ENCODE measurements at regions not wholly inside any gene's neighbourhood (a gene's known extent, or its start where the extent isn't known, plus 50 kb on each side); places are given as distances from the start of the nearest gene placed in this dataset.

- no peak for TF ChIP-seq CTCF (IDR thresholded peaks at IDR 0.05; ENCODE audit: control extremely low read depth, extremely low read depth)
- ATAC-seq (ENCODE audit: insufficient read depth, low FRiP score) (no peak), DNase-seq (no peak)
- Histone ChIP-seq H3K4me3 (no peak overlapping the region), H3K27ac (ENCODE audit: low read depth in 1 of 2, low read length in 1 of 2) (no peak overlapping the region), H3K9ac (ENCODE audit: insufficient read depth in 1 of 2, low read length in 2 of 2) (no peak overlapping the region), H3K4me1 (ENCODE audit: control insufficient read depth in 5 of 5, insufficient read depth in 5 of 5, low read length in 5 of 5) (peaks cover 3 to 13% (median 9%) of the 10 kb centered on the region in 5 donors), H3K27me3 (ENCODE audit: control insufficient read depth in 3 of 3, insufficient read depth in 3 of 3, low read length in 2 of 3) (no peaks in the 10 kb centered on the region), H3K36me3 (ENCODE audit: control insufficient read depth in 4 of 4, insufficient read depth in 4 of 4, low read length in 4 of 4) (no peaks in the 10 kb centered on the region), H3K9me3 (ENCODE audit: control insufficient read depth in 4 of 4, insufficient read depth in 3 of 4, low read length in 3 of 4) (no peaks in the 10 kb centered on the region)
- WGBS, 2 donors: 96 to 99% methylated on average over 5 of the region's 5 CpGs
These were observed 82.7 kb upstream of the BCAR3 start for GRCh38 chr1:93764366-93764750.

- no peak for DNase-seq
- no peaks in the 10 kb centered on the region for H3K9me3 ChIP-seq (ENCODE audit: control insufficient read depth in 4 of 4, insufficient read depth in 3 of 4, low read length in 3 of 4)
- TF ChIP-seq CTCF (IDR thresholded peaks at IDR 0.05; ENCODE audit: control extremely low read depth, extremely low read depth): no peak
- no peak for ATAC-seq (ENCODE audit: insufficient read depth, low FRiP score)
- no peak overlapping the region for H3K9ac ChIP-seq (ENCODE audit: insufficient read depth in 1 of 2, low read length in 2 of 2)
- H3K27ac ChIP-seq (ENCODE audit: low read depth in 1 of 2, low read length in 1 of 2): no peak overlapping the region
- no peaks in the 10 kb centered on the region for H3K36me3 ChIP-seq (ENCODE audit: control insufficient read depth in 4 of 4, insufficient read depth in 4 of 4, low read length in 4 of 4)
- WGBS, 2 donors: 95 to 98% methylated on average over 5 of the region's 5 CpGs
- H3K27me3 ChIP-seq (ENCODE audit: control insufficient read depth in 3 of 3, insufficient read depth in 3 of 3, low read length in 2 of 3): no peaks in the 10 kb centered on the region
- H3K4me1 ChIP-seq (ENCODE audit: control insufficient read depth in 5 of 5, insufficient read depth in 5 of 5, low read length in 5 of 5): peaks cover 3 to 14% (median 7%) of the 10 kb centered on the region in 5 donors
- H3K4me3 ChIP-seq: no peak overlapping the region
These were observed 82.2 kb upstream of the BCAR3 start for GRCh38 chr1:93763704-93764365.

GRCh38 chr1:93758842-93759515 is 77.3 kb upstream of the BCAR3 start:
- no peaks in the 10 kb centered on the region for H3K27me3 ChIP-seq (ENCODE audit: control insufficient read depth in 3 of 3, insufficient read depth in 3 of 3, low read length in 2 of 3)
- ATAC-seq (ENCODE audit: insufficient read depth, low FRiP score) (peak; percentile 35), DNase-seq (peak; percentile 69 to 90 (median 84))
- H3K9me3 ChIP-seq (ENCODE audit: control insufficient read depth in 4 of 4, insufficient read depth in 3 of 4, low read length in 3 of 4): no peaks in the 10 kb centered on the region
- H3K4me3 ChIP-seq: no peak overlapping the region
- peak overlapping the region in 1 of 2 donors; percentile 71 for H3K27ac ChIP-seq (ENCODE audit: low read depth in 1 of 2, low read length in 1 of 2)
- H3K4me1 ChIP-seq (ENCODE audit: control insufficient read depth in 5 of 5, insufficient read depth in 5 of 5, low read length in 5 of 5): peaks cover 0 to 41% (median 16%) of the 10 kb centered on the region in 5 donors
- no peaks in the 10 kb centered on the region for H3K36me3 ChIP-seq (ENCODE audit: control insufficient read depth in 4 of 4, insufficient read depth in 4 of 4, low read length in 4 of 4)
- no peak for TF ChIP-seq CTCF (IDR thresholded peaks at IDR 0.05; ENCODE audit: control extremely low read depth, extremely low read depth)
- H3K9ac ChIP-seq (ENCODE audit: insufficient read depth in 1 of 2, low read length in 2 of 2): no peak overlapping the region
- 30 to 51% methylated on average over 7 of the region's 7 CpGs for WGBS, 2 donors

Measured in lung (tissue), 11 donors.